Posterior cingulate gyrus (tissue), 11 donors: ENCODE measurements at regions not wholly inside any gene's neighbourhood (a gene's known extent, or its start where the extent isn't known, plus 50 kb on each side); places are given as distances from the start of the nearest gene placed in this dataset.
A peak's percentile ranks its signal among the peaks of the same experiment; 100 is the strongest.
"Not testable (repeated sequence)": the region's sequence is repeated elsewhere in the genome, so short reads cannot be mapped to it uniquely, and the experiment has no call there.

Experiments used
- DNase-seq, 10 donors: peaks; one replicate each; pipeline versions ENCODE4 v3.0.0 to v3.0.0-alpha.2; 2020 to 2021; ENCODE audit warnings: mixed read lengths in 3 of 10
- intact Hi-C: fragments of 100-400 bp; cut with DNase I; formaldehyde crosslinking; loops from one replicate; pipeline ENCODE4 v1.15.1; 2023

- intact Hi-C loops: no loop called here
- no peak for DNase-seq
Observed at GRCh38 chr9:706073-706472, 135.4 kb upstream of the DMRT1 start.

GRCh38 chr9:706606-707459 lies 134.7 kb upstream of the DMRT1 start:
- intact Hi-C loops: no loop called here
- DNase-seq: peak in 9 of 10 donors; percentile 42 to 91 (median 60)

- intact Hi-C loops: no loop called here
- no peak for DNase-seq
Observed at GRCh38 chr9:708182-708550, 133.3 kb upstream of the DMRT1 start.

- DNase-seq: no peak
- intact Hi-C loops: no loop called here
Observed at GRCh38 chr9:708551-709432, 132.7 kb upstream of the DMRT1 start.

- no peak for DNase-seq
- intact Hi-C loops: no loop called here
Observed at GRCh38 chr9:710951-711745, 130.3 kb upstream of the DMRT1 start.

GRCh38 chr9:711761-712553 lies 129.5 kb upstream of the DMRT1 start:
- intact Hi-C loops: no loop called here

GRCh38 chr9:712643-713042 lies 128.9 kb upstream of the DMRT1 start:
- intact Hi-C loops: no loop called here
- peak in 1 of 10 donors; percentile 79 for DNase-seq

More at GRCh38 chr9:711761-712553, 129.5 kb upstream of the DMRT1 start:
- DNase-seq: no peak

GRCh38 chr9:713091-713490 lies 128.4 kb upstream of the DMRT1 start:
- intact Hi-C loops: no loop called here
- DNase-seq: no peak

- DNase-seq: no peak
- intact Hi-C loops: no loop called here
Observed at GRCh38 chr9:714675-715074, 126.8 kb upstream of the DMRT1 start.

GRCh38 chr9:715300-715699 lies 126.2 kb upstream of the DMRT1 start:
- intact Hi-C loops: no loop called here
- no peak for DNase-seq

- intact Hi-C loops: no loop called here
- no peak for DNase-seq
Observed at GRCh38 chr9:715743-716400, 125.6 kb upstream of the DMRT1 start.

- no peak for DNase-seq
- intact Hi-C loops: no loop called here
Observed at GRCh38 chr9:717722-718121, 123.8 kb upstream of the DMRT1 start.

GRCh38 chr9:720239-720881 lies 121.1 kb upstream of the DMRT1 start:
- intact Hi-C loops: no loop called here

GRCh38 chr9:722388-722980 lies 119.0 kb upstream of the DMRT1 start:
- intact Hi-C loops: no loop called here
- DNase-seq: no peak

More at GRCh38 chr9:720239-720881, 121.1 kb upstream of the DMRT1 start:
- DNase-seq: no peak

GRCh38 chr9:724461-724860 lies 117.0 kb upstream of the DMRT1 start:
- DNase-seq, intact Hi-C loops: not testable (repeated sequence)

- intact Hi-C loops: no loop called here
- peak in 1 of 10 donors; percentile 88 for DNase-seq
Observed at GRCh38 chr9:726005-726404, 115.5 kb upstream of the DMRT1 start.

- no peak for DNase-seq
- intact Hi-C loops: no loop called here
Observed at GRCh38 chr9:727767-728166, 113.7 kb upstream of the DMRT1 start.

- intact Hi-C loops: no loop called here
- DNase-seq: no peak
Observed at GRCh38 chr9:728535-728934, 113.0 kb upstream of the DMRT1 start.

GRCh38 chr9:731474-731873 lies 110.0 kb upstream of the DMRT1 start:
- intact Hi-C loops: no loop called here
- DNase-seq: no peak
